NCI-H748 treated with DMSO at 0.1 percent for 48 hours (cell line): ENCODE measurements at regions not wholly inside any gene's neighbourhood (a gene's known extent, or its start where the extent isn't known, plus 50 kb on each side); places are given as distances from the start of the nearest gene placed in this dataset.
"Not testable (repeated sequence)": the region's sequence is repeated elsewhere in the genome, so short reads cannot be mapped to it uniquely, and the experiment has no call there.

Experiments used
- DNase-seq: peaks from one replicate; lab custom pipeline; 2025; lab: John Stamatoyannopoulos, UW

DNA sequence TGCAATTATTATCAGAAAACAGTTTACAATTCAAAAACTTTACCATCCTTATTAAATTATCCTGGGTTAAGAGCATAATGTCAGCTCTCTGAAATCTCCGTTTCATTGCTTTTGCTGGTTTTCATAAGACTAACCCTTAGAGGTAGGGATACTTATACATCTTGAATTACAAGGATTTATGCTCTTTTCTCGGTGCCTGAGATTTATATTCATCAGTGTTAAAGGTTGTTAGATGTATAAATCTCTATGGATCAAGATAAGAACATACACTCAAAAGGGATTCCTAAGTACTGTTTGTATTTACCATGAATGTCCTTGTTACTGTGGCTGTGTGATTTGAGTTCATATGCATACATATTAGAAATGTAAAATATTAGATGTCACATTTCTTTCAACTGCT is 684.7 kb downstream of the EFNA5 start:
- no peak for DNase-seq

DNA sequence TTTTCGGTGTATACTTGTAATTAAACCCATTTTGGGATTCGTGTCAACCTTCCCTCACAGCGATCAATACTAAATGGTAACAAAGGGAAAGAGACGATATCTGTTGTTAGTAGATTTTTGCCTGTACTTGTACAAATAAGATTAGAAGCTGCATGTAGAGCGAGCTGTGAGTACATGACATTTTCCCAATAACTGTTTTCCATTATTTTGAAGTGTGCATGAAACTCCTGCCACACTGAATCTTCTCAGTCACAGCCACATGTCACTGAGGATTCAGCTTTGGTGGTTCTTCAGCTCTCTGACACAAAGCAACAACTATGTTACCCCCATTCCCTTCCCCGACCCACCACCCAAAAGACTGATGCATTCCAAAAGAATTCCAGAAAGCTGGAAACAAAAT is 685.6 kb downstream of the EFNA5 start:
- DNase-seq: no peak

DNA sequence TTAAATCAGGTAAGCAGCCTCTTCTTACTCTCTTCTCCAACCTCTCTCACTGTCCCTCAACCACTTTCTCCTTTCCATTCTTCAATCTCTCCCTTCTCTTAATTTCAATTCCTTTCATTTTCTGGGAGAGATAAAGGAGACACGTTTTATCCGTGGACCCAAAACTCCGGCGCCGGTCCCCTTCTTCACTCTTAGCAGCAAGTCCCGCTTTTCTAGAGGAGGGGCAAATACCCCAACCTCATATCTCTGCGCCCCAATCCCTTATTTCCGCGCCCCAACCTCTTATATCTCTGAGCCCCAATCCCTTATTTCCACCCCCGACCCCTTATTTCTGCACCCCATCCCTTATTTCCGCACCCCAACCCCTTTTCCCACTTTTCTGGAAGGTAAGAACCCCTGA is 691.6 kb downstream of the EFNA5 start:
- DNase-seq: not testable (repeated sequence)

DNA sequence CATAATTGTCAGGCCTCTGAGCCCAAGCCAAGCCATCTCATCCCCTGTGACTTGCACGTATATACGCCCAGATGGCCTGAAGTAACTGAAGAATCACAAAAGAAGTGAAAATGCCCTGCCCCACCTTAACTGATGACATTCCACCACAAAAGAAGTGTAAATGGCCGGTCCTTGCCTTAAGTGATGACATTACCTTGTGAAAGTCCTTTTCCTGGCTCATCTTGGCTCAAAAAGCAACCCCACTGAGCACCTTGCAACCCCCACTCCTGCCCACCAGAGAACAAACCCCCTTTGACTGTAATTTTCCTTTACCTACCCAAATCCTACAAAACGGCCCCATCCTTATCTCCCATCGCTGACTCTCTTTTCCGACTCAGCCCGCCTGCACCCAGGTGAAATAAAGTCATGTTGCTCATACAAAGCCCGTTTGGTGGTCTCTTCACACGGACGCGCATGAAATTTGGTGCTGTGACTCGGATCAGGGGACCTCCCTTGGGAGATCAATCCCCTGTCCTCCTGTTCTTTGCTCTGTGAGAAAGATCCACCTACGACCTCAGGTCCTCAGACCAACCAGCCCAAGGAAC is 692.1 kb downstream of the EFNA5 start:
- not testable (repeated sequence) for DNase-seq

DNA sequence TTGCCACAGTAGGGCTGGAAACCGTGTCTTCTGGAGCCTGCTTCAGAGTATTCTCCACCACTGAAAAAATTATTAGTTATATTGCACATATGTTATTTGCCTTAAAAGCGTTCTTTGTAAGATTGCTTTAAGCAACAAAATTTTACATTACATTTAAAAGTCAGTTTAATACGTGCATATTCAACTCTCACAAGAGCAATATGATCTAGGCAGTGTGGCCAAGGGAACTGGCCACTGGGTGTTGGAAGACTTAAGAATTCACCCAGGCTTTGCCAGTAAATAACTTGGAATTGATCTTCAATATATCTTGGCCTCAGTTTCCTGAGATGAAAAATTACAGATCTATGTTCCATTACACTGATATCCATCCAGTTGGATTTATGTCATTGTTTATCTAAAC is 694.4 kb downstream of the EFNA5 start:
- no peak for DNase-seq

DNA sequence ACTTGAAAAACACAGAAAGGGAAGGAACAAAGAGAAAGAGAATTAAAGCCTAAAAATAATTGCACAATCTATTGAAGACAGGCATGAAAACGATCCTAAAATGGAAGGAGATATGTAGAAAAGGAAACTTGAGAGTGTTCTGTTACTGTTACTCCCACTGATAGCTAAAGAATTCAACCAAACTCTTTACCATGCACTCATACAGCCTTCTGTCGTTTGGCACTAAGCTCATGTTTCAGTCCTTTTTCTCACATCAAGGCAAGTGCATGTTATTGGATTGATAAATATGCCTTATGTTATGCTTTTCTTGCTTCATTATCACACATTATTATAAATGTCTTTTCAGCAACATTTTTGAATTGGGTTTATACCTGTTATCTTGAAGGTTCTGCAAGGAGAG is 696.5 kb downstream of the EFNA5 start:
- DNase-seq: no peak

DNA sequence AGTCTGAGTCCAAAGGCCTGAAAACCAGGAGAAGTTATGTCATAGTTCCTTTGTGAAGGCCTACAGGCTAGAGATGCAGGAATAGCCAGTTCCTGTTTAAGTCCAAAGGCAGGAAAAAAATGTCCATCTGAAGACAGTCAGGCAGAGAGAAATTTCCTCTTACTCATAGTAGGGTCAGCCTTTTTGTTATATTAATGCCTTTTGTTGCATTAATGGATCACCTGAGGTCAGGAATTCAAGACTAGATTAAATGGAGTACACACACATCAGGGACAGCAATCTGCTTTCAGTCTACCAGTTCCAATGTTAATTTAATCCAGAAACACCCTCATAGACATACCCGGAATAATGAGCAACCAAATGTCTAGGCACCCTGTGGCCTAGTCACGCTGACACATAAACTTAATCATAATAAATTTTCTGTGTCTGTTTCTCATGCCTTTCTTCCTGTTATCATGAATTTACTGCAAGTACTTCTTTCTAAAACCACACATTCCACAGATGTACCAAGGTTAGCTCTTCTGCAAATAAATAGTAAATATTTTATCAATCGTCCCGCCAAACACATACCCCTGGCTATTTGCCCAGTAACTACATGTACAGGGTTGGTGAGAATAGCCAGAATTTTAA is 703.9 kb downstream of the EFNA5 start:
- no peak for DNase-seq

DNA sequence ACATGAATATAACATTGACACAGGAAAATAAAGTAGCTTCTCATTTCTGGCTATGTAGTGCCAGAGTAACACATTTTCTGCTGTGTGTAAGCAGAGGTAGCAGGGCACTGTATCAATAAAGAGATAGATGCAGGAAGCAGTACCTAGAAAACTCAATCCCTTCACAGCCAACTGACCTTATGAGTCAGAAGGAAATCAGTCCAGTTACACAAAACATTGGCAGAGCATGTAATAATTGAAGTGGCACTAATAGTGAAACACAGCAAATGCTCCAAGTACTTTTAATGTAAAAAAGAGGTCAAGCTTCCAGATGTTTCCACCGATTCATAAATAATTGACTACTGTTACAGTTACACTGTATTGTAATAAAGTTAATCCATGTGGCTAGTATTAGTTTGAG is 706.6 kb downstream of the EFNA5 start:
- DNase-seq: no peak

DNA sequence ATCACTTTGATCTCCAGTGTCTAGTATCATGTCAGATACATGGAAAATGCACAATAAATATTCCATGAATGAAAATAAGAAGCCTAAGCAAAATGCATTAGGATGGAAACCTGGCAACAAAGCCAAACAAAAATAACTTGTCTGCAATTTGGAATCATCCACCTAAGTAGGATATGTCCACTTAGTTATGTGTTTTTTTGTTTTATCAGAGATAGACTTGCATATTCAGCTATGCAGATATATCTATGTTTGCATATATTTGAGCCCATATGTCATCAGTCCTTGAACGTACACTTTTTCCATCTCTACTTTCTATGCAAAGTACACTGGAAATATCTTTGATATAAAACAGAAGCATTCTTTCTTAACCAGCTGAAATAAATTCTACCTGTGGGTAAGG is 707.1 kb downstream of the EFNA5 start:
- no peak for DNase-seq

DNA sequence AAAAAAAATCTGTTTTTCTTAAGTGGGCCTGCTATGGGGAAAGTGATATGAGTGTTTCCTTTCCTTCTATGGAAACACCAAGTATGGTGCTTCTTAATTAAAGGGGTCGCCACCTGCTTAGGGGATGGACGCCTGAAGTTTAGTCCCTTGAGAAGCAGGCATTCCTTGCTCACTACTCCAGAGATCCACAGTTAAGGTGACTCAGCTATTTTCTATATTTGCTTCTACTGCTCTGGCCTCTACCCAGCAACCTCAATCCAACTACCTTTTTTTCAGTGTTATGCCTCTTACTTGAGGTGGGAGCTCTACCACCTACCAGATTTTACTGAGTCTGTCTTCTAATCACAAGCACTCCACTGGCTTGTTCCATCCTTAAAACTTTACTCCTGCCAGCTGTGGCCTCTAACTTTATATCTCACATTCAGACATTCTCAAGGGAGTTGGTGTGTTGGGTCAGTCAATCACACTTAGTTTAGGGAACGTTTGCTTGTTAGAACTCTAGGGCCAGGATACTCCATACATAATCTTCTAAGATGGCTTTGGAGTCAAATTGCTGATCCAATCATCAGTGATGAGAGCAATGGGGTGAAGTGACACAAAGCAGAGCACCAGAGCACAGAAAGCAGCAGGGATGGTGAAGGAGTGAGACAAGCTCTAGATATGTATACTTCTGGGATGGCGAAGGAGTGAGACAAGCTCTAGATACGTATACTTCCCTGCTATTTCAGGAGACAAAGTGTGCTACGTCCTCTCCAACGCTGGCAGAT is 708.1 kb downstream of the EFNA5 start:
- DNase-seq: no peak

DNA sequence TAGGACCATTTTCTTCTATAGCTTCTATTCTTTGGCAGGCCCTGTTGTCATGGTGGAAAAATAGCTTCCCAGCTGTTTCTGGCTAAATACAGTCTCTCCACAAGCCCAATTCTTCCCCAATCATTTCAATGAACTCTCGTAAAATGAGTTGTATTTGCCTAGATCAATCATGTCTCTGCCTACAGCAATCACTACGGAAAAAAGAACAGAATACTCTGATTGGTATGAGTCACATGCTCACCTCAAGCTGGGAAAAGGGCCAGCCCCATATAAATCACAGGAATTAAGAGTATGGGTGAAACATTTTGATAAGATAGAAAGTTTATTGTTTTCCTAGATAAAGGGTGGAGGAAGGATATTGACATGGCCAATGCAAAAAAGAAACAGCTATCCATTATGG is 711.4 kb downstream of the EFNA5 start:
- no peak for DNase-seq

DNA sequence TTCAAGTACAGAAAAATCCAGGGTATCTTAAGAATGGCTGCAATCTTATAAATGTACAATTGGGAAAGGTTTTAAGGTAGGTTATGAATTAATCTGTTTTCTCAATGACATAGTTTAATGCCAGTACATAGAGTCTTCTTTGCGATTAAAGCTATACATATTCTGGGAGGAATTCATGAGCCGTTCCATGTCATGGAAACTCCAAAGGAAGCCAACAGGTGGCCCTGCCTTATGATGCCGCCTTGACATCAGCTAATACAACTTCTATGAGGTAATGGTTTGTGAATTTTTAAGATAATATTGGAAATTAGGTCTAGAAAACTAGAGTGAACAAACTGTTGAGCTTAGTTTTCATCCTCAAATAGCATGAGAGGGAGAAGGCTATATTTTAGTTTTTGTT is 713.4 kb downstream of the EFNA5 start:
- DNase-seq: no peak

DNA sequence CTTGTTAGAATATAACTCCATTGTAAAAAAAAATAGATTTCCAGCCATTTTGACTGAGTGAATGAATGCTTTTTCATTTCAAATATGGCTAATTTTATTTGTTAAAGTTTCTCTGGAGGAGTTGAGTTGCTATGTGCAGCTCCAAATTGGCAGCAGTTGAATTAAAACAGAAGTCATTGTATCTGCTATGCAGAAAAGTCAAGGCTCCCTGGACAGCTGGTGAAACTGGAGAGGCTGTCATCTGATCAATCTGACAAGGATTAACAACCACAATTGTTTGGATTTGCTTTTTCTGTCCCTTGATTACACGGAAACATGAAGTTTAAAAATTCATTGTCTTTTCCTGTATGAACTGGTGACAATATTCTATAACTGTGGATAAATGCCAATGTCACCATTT is 713.9 kb downstream of the EFNA5 start:
- DNase-seq: no peak

DNA sequence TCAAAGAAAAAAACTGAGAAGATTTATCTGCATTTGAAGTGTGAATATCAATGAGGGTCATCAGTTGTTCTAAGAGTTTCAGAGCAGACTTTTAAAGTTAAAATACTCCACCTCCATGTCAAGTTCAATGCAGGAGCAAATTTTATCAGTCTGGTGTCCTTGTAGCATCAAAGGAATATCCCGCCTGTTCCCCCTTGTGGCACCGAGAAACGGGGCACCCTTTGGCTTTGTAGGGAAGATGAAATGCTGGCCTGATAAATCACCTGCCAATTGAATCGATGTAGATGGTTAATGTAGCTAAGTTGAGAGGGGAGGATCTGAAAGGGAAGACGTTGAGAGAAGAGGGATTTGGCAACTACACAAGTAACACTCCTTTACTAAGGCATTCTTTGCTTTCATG is 714.5 kb downstream of the EFNA5 start:
- no peak for DNase-seq

DNA sequence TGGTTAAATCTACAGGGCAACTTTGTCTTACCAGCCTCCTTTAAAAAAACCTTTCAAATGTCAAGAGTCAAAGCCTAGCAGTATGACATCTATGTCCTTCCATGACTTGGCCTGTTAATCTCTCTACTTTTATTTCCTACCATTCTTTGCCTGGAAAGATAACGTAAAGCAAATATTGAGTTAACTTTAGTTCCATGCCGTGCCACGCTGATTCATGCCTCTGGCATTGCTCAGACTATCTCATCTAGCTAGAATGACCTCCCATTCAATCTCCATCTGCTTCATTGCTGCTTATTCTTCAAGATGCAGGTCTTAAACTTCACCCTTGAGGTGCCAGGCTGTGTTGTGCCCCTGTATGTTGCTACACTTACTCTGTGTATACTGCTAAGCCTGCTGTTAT is 729.8 kb downstream of the EFNA5 start:
- DNase-seq: no peak

DNA sequence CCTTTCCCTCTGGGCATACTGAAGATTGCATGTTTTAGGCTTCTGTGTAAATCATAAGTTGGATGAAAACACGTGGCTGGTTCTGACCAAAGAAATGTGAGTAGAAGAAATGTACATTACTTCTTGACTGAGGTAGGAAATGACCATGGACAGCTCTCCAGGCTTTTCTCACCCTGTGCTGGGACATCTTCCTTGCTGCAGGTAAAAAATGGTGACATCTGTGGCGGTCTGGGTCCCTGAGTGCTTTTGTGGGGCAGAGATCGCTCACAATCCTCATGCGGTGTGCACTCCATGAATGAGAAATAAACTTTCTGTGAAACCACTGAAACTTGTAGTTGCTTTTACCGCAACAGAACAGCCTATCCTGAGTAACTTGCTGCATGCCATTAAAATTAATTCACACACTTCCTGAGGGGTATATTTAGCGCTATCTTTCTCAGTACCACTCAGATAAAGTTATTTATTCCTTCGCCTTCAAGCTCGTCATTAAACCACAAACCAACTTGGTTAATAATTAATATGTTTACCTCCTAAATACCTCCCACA is 730.4 kb downstream of the EFNA5 start:
- DNase-seq: no peak

DNA sequence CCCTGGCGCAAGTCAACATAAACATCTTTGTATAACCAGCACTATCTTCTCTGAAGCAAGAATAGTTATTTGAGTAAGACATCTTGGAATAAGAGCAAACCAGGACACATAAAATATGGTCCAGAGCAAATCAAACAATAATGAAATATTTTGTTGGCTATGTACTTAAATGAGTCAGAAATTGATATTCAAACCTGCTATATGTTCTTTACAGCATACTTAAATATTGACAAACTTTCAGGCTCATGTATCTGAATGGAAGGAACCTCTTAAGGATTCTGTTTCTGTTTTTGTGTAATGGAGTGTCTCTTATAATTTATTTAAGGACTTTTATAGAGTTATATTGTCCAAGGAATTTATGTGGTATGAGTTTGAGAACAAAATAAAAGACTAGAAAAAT is 747.3 kb downstream of the EFNA5 start:
- DNase-seq: no peak

DNA sequence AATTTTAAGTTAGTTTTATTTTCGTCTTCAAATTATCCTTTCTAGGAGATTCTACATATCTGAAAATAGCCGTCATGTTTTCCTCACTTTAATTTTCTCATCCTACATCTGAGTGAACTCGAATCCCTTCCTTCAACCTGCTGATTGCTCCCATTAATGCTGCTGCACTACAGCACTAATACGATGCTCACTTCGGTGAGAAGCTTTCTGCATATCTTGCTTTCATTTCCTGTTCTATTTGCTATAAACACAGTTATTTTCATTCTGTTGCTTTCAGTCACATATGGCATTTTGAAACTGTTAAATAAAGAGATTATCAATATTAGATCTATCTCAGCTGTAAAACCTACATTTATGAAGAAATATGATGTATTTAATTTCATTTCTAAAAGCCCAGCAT is 749.2 kb downstream of the EFNA5 start:
- no peak for DNase-seq

DNA sequence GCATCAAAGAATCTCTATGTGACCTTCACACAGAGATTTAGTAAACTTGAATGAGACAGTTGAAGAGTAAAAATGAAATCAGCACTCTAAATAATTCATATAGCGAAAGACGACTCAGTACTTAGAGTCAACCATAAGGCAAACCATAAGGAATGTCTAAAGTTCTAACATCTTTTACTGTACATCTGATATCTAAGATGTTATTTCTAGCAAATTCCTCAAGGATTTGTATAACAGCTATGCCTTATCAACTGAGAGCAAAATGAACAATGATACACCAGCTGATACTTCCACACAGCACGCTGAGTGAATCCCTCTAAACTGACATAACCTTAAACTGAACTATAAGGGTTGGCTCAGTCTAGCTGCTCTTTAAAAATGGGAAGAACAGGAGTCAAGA is 760.3 kb downstream of the EFNA5 start:
- no peak for DNase-seq

DNA sequence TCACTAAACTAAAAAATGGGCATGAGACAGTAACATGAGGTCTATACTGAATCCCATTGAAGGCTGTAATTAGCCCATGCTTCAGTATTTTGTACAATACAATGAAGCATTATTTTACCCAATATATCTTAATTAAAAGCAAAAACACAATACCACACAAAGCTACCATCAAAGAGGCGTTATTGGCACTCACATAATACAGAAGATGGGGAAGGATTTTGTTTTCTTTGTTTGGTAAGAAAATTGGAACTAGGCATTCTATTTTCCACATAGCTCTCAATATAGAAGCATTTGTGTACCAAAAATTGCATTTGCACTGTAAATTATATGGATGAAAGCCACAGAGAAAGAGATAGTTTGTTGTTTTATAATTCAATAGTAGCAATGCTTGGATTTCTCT is 761.0 kb downstream of the EFNA5 start:
- DNase-seq: no peak

DNA sequence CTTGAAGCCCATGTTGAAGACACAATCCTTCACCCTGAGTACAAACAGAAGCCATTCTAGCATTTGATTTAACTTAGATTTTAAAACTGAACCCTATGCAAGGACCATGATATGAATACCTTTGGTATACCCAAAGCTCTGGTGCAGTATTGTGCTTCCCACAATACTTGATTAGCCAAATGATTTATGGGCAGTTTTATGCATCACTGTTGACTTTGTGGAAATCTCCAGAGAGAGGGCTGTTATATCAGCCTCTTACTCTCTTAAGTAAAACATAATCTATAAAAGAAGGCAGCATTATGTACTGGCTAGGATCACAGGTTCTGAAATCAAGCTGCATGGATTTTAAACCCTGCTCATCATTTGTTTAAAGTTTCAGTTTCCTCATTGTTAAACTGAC is 762.8 kb downstream of the EFNA5 start:
- DNase-seq: no peak

DNA sequence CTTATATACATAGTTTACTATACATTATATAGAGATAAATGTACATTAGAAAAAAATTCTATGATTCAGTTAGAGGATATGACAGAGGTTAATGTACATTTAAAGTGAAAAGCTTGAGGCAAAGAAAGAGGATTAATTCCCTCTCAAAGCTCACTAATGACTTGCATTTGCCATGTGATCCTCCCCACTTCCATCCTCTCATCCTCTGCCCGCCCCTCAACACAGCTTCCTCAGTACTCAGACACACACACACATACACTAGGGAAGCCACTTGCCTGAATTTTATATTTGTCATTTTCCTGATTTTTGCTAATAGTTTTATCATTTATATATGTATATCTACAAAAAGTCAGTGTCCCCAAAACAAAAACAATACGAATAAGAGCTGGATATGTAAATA is 764.5 kb downstream of the EFNA5 start:
- DNase-seq: no peak

DNA sequence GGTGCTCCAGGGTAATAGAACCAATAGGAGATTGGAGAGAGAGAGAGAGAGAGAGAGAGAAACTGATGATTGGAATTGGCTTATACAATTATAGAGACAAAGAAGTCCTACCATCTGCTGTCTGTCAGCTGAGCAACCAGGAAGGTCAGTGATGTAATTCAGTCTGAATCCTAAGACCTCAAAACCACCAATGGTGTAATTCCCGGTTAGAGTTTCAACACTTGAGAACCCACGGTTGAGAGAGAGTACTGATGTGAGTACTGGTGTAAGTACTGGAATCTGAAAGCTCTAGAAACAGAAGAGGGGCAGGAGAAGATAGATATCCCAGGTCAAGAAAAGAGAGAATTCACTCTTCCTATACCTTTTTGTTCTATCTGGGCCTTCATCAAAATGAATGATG is 775.8 kb downstream of the EFNA5 start:
- no peak for DNase-seq
